OCI-M2 (cell line): ENCODE measurements at regions not wholly inside any gene's neighbourhood (a gene's known extent, or its start where the extent isn't known, plus 50 kb on each side); places are given as distances from the start of the nearest gene placed in this dataset.
"Not testable (repeated sequence)": the region's sequence is repeated elsewhere in the genome, so short reads cannot be mapped to it uniquely, and the experiment has no call there.

Source experiments
- DNase-seq: peaks from one replicate; lab custom pipeline; 2025; ENCODE audit not compliant: unreplicated experiment; lab: John Stamatoyannopoulos, UW

GRCh38 chr6:102995491-102995890, 1602.0 kb downstream of the GRIK2 start:
- no peak for DNase-seq

GRCh38 chr6:102994866-102995265, 1601.4 kb downstream of the GRIK2 start:
- no peak for DNase-seq

- DNase-seq = no peak
Measured at GRCh38 chr6:102986086-102986485, 1592.6 kb downstream of the GRIK2 start.

GRCh38 chr6:102984357-102984756, 1590.8 kb downstream of the GRIK2 start:
- no peak for DNase-seq

GRCh38 chr6:102981490-102982015, 1588.0 kb downstream of the GRIK2 start:
- no peak for DNase-seq

GRCh38 chr6:102980951-102981350, 1587.4 kb downstream of the GRIK2 start:
- no peak for DNase-seq

GRCh38 chr6:102961902-102962301, 1568.4 kb downstream of the GRIK2 start:
- DNase-seq = no peak

- DNase-seq = no peak
Measured at GRCh38 chr6:102950967-102951366, 1557.5 kb downstream of the GRIK2 start.

GRCh38 chr6:102944475-102944874, 1551.0 kb downstream of the GRIK2 start:
- no peak for DNase-seq

GRCh38 chr6:102942206-102942605, 1548.7 kb downstream of the GRIK2 start:
- DNase-seq = no peak

- no peak for DNase-seq
Measured at GRCh38 chr6:102936959-102937358, 1543.5 kb downstream of the GRIK2 start.

- no peak for DNase-seq
Measured at GRCh38 chr6:102928109-102928508, 1534.6 kb downstream of the GRIK2 start.

GRCh38 chr6:102918161-102918560, 1524.7 kb downstream of the GRIK2 start:
- DNase-seq = no peak

- no peak for DNase-seq
Measured at GRCh38 chr6:102911571-102911970, 1518.1 kb downstream of the GRIK2 start.

- not testable (repeated sequence) for DNase-seq
Measured at GRCh38 chr6:102910701-102911139, 1517.2 kb downstream of the GRIK2 start.

- no peak for DNase-seq
Measured at GRCh38 chr6:102907181-102907580, 1513.7 kb downstream of the GRIK2 start.

- DNase-seq = no peak
Measured at GRCh38 chr6:102902471-102902870, 1509.0 kb downstream of the GRIK2 start.

GRCh38 chr6:102895683-102896082, 1502.2 kb downstream of the GRIK2 start:
- no peak for DNase-seq

- no peak for DNase-seq
Measured at GRCh38 chr6:102885165-102885564, 1491.7 kb downstream of the GRIK2 start.

GRCh38 chr6:102853249-102853955, 1459.9 kb downstream of the GRIK2 start:
- no peak for DNase-seq

GRCh38 chr6:102848796-102849195, 1455.3 kb downstream of the GRIK2 start:
- DNase-seq = no peak

GRCh38 chr6:102848210-102848609, 1454.7 kb downstream of the GRIK2 start:
- DNase-seq = no peak

GRCh38 chr6:102841060-102841459, 1447.6 kb downstream of the GRIK2 start:
- DNase-seq = no peak
